ENCODE measurements at regions not wholly inside any gene's neighbourhood (a gene's known extent, or its start where the extent isn't known, plus 50 kb on each side); places are given as distances from the start of the nearest gene placed in this dataset.

DNA sequence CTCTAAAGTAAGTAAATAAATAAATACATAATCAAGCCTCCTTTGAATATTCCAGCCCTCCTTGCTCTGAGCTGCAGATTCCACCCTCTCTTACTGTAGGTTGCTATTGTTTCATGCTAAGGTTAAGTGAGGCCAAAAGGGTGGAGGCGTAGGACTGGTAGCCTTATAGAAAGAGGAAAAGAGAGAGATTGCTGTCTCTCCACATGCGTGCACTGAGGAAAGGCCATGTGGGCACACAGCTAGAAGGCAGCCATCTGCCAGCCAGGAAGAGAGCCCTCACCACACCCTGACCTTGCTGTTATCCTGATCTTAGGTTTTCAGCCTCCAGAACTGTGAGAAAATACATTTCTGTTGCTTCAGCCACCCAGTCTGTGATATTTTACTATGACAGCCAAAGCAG, 52.0 kb upstream of the GPCPD1 start:
- TF ChIP-seq POLR2AphosphoS5 (IDR thresholded peaks at IDR 0.05; ENCODE audit: low read depth, low read length): no peak

Measured in PFSK-1 (cell line).